ENCODE measurements at regions not wholly inside any gene's neighbourhood (a gene's known extent, or its start where the extent isn't known, plus 50 kb on each side); places are given as distances from the start of the nearest gene placed in this dataset.
"Not testable (repeated sequence)": the region's sequence is repeated elsewhere in the genome, so short reads cannot be mapped to it uniquely, and the experiment has no call there.

DNA sequence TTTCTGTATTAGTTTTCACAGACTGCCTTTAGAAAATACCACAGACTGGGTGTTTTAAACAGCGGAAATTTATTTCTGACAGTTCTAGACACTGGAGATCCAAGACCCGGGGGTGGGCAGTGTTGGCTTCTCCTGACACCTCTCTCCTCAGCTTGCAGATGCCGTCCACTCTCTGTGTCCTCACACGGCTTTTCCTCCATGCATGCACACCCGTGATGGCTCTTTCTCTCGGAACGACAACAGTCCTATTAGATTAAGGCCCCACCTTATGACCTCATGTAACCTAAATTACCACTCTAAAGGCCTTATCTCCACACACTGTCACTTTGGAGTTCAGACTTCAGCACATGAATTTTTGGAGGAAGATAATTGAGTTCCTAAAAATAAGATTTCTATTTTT is 142.9 kb upstream of the VWC2 start:
- no peak for DNase-seq

DNA sequence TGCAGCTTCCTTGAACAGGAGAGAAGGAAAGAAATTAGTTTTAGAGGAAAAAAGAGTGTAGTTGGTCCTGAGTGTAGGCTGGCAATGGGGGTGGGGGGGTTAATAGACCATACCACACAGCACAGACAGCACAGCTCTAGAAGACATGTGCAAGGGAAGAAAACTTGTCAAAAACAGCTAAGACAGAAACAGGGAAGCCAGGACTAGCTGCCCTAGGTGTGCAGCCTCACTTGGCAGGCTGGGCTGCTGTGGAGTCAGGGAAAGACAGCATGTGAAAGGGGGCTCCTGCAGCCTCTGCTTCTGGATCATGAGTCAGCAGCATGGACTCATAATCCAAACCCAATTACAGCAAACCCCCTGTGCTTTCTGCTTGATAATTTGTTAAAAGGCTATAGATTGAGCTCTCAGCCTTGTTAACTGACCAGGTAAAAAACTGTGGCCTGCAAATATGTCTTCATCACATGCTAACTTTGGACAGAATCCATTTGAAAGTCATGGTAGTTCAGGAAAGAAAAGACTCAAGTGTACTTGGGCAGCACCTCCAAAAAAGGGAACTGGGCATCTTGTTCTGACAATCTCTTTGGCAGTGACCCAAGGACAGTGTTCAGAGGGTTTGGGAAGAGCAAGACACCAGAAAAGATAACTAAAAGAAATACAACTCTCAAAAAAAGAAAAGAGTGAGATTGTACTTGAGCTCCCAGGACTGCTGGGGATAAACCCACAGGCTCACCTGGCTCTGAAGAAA is 142.2 kb upstream of the VWC2 start:
- peak; percentile 60 for DNase-seq

DNA sequence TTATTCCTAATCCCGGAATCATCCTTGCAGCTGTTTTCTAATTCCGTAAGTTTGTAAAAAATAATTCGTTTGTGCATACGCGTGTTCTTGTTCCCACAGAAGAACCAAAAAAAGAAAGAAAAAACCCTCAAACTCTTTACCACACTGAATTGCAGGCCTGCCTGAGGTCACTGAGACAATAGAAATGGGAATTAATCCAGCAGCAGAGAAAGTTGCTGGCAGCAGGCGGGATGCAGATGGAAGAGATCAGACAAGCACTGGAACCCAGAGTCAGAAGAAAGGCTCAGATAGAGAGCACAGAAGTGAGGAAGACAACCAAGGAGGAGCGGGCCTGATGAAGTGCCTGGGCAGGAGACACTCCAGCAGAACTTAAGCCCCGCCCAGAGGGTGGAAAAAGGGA is 141.5 kb upstream of the VWC2 start:
- no peak for DNase-seq

DNA sequence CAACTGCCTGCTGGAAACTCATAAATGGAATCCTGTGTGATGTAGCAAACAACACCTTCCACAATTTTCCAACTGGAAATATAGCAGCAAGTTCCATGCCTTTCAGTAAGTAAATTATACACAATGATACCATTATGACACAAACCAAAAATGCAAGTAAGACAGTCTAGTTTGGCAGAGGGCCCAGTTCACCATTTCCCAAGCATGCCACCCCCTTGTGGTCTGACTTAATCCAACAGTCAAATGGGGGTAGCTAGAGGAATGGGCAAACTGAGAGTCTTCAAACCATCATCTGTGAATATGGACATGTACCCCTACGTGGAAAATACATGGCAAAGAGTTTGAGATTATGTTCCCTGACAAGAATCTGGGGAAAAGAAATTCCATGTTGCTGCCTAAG is 137.6 kb upstream of the VWC2 start:
- DNase-seq: peak; percentile 33

DNA sequence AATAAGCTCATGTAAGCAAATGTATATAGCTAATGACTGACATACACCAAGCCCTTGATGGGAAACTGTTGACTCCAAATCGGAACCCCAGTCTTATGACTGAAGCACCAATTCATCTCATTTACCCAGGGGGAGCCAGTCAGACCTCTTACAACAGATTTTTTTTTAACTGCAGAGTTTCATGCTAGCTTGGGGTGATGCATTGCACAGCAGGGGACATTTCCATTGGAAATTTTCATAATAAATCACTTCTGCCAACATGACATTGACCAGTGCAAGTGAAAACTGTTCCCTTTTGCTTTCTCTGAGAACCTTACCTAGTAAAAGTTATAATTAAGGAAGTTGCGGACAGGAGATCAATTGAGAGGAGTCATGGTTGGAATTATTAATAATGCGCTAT is 137.0 kb upstream of the VWC2 start:
- DNase-seq: no peak

DNA sequence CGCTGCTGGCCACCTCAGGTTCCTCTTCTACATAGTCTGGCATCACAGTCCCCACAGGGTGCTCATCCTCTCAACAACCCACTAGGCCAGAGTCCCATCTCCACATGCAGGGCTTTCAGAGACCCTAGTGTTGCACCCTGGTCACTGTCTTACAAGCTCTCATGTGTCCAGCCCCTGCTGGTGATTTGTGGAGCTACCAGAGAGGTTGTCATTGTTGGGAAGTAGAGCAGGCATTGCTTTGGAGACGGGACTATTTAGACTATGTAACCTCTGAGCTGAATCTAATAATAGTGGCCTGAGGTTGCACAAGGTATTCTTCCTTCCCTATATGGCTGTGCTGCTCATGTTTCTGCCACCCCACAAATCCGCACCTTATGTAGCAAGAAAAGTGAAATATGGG is 135.3 kb upstream of the VWC2 start:
- no peak for DNase-seq

DNA sequence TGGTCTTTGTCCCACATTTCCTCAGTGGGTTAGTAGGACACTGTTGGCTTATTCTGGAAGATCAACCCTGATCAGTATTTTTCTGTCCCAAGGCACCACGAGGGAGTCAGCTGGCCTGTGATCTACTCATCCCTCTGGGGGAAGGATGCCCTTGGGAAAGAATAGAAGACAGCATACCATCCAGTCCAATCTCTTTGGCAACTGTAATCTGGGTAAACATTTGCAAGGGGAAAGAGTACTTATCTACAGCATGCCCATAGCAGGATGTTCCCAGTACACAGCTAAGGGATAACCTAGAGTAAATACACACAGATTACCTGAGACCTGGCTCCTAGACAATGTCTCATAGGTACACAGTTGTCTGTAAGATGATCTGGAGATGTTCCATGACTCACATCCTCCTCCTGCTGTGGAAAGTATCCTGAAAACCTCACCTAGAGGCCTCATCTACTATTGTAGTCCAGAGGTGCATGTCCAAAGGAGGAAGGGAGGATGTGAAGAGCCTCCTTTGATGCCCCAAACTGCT is 134.3 kb upstream of the VWC2 start:
- no peak for DNase-seq

DNA sequence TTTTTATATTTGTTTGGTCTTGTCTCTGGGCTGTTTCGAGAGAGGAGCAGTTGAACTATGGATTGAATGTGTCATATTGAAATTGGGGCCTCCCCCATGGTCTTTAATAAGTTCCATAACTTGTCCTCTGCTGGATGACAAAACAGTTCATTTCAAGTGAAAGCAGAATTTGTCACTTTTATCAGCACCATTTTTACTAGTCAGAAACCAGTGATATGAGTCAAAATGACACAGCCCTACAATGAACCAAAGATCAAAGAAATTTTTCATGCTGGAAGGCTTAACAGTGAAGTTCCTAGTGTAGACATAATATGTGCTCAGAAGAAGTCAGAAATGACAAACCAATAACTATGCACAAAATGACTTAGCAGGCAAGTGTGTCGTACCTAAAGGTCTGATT is 133.6 kb upstream of the VWC2 start:
- no peak for DNase-seq

DNA sequence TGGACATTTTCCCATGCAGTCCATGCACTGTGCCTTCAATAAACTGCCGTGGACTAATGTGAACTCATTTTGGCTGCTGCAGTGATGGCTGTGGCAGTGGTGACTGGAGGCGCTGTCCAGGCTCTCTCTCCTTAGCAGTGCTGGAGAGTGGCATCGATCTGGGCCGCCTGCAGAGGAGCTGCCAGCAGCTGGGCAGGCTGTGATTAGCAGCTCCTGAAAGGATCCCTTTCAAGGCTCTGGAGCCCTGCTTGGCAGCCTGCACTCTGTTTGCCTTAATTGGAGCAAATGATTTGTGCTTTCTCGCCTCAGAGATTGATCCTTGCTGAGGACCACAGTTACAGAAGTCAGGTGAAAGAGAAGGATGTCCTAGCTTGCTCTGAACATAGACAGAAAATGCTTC is 130.1 kb upstream of the VWC2 start:
- no peak for DNase-seq

DNA sequence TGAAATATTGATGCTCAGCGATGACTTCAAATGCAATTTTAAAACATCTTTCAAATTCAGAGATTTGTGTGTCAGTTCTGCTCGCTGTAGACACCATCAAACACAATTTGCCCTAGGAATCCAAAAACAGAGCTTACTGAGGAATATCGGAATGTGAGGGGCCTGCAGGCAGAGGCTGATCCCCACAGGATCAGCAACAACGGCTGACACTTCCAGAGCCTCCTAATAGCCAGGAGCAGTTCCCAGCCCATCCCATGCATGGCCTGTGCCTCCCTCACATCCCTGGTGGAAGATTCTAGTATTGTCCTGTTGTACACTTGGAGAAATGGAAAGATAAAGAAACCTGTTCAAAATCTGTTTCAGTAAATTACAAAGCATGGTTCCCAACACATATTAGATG is 129.7 kb upstream of the VWC2 start:
- no peak for DNase-seq

DNA sequence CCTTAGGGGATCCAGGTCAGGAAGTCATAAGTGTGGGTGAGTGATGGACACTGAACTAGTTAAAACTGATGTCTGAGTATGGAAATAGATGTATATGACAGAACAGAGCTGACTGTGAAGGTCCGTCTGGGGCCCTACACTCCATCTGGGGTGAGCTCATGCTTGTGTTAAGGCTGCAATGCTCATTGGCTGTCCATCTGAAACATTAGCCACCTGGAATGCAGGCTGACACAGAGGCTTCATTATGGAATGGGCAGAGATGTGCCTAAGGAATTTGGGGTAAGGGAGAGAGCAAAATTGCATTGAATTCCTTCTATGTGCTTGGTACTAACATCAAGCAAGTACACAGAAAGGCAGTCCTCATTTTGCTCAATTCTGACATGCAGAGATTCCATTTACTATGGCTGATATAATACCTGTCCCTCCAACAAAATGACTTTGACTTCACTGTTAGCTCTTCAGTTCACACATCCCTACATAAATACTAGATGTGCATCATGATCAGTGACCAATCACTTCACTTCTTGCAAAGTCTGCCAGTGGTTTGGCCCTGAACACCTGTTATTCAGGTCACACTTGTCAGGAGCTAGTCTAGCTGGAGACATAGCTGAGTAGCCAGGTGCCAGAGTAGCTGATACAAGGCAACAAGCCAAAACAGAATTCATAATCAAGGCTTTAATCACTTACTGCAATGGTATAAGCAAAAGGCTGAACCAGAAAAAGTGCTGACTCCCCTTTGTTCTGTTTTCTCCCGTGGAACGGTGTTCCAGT is 128.9 kb upstream of the VWC2 start:
- DNase-seq: no peak

DNA sequence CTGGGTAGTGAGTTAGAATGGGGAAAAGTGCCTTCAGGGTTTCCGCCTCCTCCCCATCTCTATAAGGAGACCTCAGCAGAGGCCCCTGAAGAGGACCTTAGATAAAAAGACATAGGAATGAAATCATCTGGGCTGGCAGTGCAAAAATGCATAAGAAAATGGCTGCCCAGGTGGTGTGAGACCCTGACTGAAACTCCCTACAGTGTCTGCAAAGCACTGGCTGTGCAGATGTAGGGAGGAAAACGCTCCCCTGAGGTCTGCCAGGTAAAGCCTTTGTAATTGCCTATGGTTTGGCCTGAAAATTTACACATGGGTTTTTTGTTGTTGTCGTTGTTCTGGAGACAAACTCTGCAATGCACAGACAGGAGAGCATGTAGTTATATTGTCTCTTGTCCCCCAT is 128.1 kb upstream of the VWC2 start:
- no peak for DNase-seq

DNA sequence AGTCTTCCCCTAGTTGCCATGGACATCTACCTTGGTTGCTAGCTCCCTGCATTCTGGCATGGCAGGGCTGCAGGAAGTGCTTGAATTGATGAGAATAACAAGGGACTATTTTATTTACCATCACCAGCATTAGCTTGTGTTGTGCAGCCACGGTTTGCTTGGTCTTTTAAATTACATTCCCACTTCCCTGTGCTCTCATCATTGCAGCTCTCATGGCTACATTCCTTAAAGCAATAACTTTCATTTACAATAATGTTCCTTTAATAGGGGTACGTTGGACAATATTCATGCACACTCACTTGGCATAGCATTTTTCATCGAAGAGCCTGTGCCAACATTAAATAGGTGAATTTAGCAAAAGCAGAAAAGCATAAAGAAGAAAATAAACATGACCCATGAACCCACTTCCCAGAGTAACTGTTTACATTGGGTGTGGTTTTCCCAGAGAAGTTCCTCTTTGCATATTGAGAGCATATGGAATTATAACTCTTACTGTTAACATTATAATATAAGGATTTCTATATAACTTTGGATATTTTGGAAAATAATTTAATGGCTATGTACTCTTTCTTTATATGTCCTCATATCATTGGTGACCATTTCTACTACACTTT is 113.2 kb upstream of the VWC2 start:
- no peak for DNase-seq

DNA sequence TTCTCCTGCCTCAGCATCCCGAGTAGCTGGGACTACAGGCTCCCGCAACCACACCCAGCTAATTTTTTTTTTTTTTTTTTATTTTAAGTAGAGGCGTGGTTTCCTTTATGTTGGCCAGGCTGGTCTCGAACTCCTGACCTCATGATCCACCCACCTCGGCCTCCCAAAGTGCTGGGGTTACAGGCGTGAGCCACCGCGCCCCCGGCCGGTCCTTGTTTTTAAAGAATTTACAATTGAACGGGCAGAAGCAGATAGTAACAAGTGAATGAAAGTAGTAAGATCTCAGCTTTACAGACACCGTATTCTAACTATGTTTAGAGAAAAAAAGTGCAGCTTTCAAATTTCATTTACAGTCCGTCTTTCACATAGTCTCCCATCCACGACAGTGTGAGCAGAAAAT is 112.5 kb upstream of the VWC2 start:
- no peak for DNase-seq

DNA sequence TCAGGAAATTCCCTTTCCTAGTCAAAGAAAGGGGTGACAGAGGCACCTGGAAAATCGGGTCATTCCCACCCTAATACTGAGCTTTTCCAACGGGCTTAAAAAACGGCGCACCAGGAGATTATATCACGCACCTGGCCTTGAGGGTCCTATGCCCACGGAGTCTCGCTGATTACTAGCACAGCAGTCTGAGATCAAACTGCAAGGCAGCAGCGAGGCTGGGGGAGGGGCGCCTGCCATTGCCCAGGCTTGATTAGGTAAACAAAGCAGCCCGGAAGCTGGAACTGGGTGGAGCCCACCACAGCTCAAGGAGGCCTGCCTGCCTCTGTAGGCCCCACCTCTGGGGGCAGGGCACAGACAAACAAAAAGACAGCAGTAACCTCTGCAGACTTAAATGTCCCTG is 107.5 kb upstream of the VWC2 start:
- not testable (repeated sequence) for DNase-seq

DNA sequence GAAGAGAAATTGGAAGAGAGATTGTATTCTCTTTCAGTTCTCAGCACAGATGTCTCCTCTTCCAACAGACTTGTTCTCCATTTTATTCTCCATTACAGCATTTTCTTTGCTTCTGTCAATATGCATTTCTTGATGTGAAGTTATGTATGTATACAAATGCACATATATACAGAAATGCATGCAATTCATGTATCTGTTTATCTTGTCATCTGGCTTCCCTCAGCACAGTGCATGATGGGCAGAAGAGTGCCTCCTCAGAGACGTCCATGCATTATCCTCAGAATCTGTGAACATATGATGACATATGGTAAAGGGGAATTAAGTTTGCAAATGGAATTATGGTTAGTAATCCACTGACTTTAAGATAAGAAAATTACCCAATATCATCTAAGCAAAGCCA is 106.7 kb upstream of the VWC2 start:
- DNase-seq: no peak

DNA sequence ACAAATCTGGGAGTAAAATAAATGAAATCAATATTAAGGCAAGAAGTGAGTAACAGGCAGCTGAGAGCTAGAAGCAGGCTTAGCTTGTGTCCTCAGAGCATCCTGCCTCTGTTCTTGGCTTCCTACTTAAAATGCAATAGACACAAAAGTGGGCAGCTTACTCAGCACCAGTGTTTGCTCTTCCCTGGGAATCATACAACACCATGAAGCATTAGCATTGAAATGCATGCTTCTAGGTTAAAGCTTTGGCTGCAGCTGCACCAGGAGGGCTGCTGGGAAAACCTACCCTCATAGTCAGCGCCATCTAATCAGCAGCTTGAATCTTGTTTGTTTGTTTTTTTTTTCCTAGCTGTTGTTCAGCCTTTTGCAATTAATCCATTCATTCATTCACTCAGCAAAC is 104.2 kb upstream of the VWC2 start:
- DNase-seq: no peak

DNA sequence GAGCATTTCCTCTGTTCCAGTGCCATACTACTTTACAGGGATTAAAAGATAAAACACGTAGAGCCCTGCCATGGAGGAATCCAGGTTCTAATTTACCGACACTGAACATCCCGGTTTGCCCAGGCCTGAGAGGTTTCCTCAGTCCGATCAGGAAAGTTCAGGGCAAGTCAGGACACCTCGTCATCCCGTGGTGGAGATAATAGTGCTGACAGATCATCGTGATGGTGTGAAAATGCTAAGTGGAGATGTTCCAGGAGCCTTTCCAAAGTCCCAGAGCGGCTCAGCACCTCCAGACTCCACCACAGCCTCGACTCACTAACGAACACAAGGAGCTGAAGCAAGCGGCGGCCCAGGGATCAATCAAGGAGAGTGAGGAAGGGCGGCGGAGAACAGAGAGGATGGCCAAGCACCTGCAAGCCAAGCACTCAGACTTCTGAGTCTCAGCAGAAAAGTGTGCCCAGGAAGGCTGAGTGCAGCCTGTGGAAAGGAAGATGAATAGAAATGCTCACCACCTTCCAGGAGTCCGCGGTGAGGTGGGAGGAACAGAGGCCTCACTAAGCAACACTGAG is 103.7 kb upstream of the VWC2 start:
- no peak for DNase-seq

DNA sequence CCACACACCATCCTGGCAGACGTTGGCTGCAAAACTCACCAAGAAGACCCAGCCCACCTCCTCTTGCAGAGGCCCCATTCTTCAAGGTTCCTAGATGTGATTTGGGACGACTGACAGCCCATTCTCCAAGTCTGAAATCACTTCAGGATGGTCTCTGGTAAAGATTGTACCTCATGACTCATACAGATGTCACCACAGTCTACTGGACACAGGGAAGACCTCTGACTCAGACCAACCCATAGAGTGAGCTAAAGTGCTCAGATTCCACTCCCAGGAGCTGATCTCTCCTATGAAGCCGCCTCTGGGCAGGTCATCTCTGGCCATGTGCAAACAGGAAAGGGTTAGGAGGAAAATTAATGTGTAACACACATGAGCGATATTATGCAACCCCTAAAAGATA is 102.4 kb upstream of the VWC2 start:
- no peak for DNase-seq

DNA sequence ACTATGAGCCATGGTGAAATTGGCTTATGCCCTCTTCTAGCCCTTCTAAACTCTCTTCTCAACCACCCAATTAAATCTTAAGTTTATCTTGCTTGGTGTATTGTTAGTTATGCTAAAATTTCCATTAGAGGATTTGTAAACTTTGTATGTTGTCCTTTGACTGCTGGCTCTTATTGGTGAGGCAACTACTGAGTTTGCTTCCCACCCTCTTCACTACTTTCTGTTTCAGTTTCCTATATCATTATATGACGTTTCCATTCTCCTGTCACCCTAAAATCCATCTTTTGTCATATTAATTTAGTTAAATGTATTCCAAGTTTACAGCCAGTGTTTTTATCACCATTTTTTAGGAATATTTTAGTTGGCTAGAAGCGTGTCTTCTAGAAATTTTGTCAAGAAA is 80.9 kb upstream of the VWC2 start:
- no peak for DNase-seq

DNA sequence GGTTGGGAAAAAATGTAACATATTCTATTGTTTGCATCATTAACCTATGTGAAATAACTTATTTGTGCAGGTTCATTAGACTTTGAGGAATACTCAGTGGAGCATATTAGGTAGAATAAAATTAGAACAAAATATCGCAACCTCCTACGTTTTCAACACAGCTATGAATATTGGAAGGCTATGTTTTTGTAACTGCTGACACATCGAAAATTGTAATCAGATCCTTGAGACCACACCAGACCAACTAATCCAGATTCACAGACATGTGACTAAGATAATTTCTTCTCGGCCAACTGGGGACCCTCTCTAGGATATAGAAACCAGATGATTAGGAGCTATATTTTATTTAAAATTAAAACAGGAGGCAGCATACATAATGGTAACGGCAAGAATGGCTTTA is 77.5 kb upstream of the VWC2 start:
- DNase-seq: no peak

DNA sequence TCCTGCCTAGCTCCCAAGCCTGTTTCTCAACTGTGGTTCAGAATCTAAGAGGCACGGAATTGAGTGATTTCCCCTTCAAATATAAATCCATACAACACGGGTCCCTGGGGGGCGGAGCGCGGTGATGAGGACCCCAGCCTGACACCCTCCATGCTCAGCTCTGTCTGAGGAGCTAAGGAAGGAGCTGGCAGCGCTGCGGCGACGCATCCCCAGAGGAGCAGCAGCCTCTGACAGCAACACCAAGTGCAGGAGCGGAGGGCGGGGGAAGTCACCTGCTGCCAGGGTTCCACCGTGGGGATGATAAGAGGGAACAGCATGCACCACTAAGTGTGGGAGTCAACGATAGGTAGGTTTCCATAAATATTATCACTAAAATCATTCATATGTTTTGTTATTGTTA is 72.6 kb upstream of the VWC2 start:
- no peak for DNase-seq

DNA sequence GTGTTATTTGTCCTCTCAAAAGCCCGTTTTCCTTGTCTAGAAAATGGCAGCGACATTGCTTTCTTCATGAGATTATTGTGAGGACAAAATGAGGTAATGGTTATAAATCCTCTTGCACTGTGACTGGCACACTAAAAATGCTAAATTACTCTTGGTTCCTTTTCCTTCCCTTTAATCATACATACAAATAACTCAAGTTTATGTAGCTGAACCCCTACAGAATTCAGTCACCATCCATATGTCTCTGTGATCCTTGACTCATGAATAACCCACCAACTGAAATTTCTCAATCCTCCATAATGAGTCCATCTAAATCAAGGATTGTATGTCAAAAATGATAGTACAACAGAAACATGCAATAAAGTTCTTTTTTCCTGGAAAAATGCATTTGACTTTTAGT is 71.3 kb upstream of the VWC2 start:
- DNase-seq: no peak

DNA sequence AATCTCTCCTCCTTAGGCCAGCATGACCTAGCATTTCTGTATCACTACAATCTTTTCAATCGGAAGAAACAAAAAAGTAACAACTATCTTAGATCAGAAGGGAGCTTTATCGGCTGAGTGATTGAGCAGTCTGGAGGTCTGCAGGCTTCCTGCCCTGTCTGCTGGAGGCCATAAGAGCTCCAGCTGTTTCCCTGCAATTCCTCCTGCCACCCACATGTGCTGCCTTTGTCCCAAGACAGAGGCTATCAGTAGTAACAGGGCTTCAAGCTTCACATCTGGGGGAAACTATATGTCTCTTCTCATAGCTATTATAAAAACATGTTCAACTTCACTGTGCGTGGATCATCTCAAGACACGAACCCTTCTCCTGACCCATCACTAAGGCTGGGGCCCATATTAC is 70.1 kb upstream of the VWC2 start:
- no peak for DNase-seq

All from RPMI8226 (cell line).